ENCODE measurements at regions not wholly inside any gene's neighbourhood (a gene's known extent, or its start where the extent isn't known, plus 50 kb on each side); places are given as distances from the start of the nearest gene placed in this dataset.

DNA sequence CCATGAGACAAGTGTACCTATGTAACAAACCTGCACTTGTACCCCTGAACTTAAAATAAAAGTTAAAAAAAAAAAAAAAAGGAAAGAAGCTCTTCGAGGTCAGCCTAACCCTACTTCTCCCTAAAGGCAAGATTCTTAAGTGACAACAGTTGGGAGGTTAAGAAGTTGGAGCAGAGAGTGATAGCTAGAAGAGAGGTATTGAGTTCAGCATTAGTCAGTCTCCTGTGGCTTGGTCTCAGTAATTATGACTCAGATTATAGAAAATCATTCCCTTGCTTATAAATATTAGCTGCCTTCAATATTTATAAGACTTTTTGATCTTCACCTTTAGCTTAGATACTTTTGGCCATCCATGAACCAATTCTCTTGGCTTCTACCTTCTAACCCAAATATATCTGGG lies 926.8 kb upstream of the SLC39A10 start:
- TF ChIP-seq, protein P1, sequence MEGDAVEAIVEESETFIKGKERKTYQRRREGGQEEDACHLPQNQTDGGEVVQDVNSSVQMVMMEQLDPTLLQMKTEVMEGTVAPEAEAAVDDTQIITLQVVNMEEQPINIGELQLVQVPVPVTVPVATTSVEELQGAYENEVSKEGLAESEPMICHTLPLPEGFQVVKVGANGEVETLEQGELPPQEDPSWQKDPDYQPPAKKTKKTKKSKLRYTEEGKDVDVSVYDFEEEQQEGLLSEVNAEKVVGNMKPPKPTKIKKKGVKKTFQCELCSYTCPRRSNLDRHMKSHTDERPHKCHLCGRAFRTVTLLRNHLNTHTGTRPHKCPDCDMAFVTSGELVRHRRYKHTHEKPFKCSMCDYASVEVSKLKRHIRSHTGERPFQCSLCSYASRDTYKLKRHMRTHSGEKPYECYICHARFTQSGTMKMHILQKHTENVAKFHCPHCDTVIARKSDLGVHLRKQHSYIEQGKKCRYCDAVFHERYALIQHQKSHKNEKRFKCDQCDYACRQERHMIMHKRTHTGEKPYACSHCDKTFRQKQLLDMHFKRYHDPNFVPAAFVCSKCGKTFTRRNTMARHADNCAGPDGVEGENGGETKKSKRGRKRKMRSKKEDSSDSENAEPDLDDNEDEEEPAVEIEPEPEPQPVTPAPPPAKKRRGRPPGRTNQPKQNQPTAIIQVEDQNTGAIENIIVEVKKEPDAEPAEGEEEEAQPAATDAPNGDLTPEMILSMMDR (conservative IDR thresholded peaks at IDR 0.05; ENCODE audit: low read depth, low read length): no peak
- H3K4me3 ChIP-seq (ENCODE audit: low read depth, low read length): no peak overlapping the region
- no peak for DNase-seq (ENCODE audit: low read depth)

DNA sequence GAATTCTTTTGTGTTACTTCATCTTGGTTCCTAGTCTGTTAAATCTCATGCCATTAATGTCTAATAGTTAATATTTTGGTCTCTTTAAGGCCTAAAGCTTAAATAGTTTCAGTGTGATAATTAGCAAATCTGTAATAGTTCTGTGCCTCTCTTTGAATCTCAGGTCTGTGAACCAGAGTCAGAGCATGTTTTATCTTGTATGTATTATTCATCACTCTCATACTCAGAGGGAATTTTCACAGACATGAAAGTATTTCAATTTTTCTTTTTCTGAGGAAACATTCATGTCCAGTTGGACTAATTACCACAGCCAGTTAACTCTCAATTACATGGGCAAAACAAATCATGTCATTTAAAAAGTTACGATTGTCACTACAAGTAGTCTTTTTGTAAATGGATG lies 931.9 kb upstream of the SLC39A10 start:
- H3K4me3 ChIP-seq (ENCODE audit: low read depth, low read length): no peak overlapping the region
- no peak for DNase-seq (ENCODE audit: low read depth)
- TF ChIP-seq, protein P1 (conservative IDR thresholded peaks at IDR 0.05; ENCODE audit: low read depth, low read length): no peak

- no peak for DNase-seq (ENCODE audit: low read depth)
- no peak overlapping the region for H3K4me3 ChIP-seq (ENCODE audit: low read depth, low read length)
- TF ChIP-seq, protein P1 (conservative IDR thresholded peaks at IDR 0.05; ENCODE audit: low read depth, low read length): no peak
Observed at GRCh38 chr2:194723446-194723845, 933.6 kb upstream of the SLC39A10 start.

DNA sequence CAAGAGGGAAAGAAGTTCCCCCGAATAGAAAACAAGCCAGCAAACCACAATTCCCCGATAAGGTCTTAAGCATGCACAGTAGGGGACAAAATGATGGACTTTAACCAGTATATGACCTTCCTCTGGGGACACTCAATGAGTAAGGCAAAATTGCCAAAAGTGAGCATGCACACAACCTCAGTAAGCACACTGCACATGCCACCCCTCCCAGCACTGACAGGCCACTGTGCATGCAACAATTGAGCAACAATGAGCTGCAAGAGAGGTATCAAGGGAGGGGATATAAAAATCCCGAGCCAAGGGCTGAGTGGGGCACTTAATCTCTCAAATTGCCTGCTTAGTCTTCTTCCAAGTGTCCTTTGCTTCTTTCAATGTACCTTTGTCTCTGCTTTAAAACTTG lies 935.8 kb upstream of the SLC39A10 start:
- TF ChIP-seq, protein P1 (conservative IDR thresholded peaks at IDR 0.05; ENCODE audit: low read depth, low read length): no peak
- DNase-seq (ENCODE audit: low read depth): no peak

DNA sequence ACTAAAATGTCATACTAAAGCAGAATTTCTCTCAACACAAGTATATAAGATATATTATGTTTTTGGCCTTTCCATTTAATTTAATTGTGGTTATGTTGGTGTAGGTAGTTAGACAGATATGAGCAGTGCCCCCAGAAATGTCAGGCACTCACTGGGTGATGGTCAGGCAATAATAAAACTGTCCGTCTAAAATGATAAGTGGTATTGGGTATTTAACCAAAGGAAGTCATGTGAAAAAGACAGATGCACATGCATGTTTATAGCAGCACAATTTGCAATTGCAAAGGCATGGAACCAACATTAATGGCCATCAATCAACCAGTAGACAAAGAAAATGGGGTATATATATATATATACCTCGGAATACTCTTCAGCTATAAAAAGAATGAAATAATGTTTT lies 936.6 kb upstream of the SLC39A10 start:
- TF ChIP-seq, protein P1 (conservative IDR thresholded peaks at IDR 0.05; ENCODE audit: low read depth, low read length): no peak
- no peak for DNase-seq (ENCODE audit: low read depth)
- H3K4me3 ChIP-seq (ENCODE audit: low read depth, low read length): no peak overlapping the region

More for the DNA sequence above, 935.8 kb upstream of the SLC39A10 start:
- no peak overlapping the region for H3K4me3 ChIP-seq (ENCODE audit: low read depth, low read length)

DNA sequence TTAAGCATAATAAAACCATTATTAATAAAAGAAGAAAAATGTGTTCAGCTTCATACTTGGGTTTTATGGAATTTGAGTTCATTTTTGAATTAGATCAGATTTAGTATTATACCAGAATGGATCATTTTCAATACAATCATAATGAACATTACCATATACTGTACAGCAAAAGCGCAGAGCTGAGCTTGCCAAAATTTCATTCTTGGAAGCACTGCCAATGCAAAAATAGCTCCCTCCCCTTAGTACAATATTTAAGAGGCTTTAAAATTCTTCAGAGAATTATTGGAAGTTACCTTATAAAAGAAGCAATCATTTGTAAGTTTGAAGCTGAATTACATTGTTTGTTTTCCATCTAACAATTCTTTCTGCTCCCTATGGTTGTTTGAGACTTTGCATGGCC lies 938.1 kb upstream of the SLC39A10 start:
- TF ChIP-seq, protein P1 (conservative IDR thresholded peaks at IDR 0.05; ENCODE audit: low read depth, low read length): no peak
- DNase-seq (ENCODE audit: low read depth): no peak
- H3K4me3 ChIP-seq (ENCODE audit: low read depth, low read length): no peak overlapping the region

DNA sequence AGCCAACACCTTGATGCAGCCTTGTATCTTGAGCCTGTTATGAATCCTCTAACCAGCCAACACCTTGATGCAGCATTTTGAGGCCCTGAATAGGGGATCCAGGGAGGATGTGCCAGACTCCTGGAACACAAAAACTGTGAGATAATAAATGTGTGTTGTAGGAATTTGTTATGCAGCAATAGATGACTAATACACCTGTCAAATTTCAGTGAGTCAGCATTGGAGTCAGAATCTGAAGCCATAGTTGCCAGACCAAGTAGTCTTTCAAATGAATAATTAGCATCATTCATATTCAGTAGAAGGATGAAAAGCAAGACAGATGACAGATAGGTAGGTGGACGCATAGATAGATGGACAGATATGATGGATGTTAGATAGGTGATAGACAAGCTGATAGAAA lies 942.5 kb upstream of the SLC39A10 start:
- H3K4me3 ChIP-seq (ENCODE audit: low read depth, low read length): no peak overlapping the region
- DNase-seq (ENCODE audit: low read depth): no peak
- TF ChIP-seq, protein P1 (conservative IDR thresholded peaks at IDR 0.05; ENCODE audit: low read depth, low read length): no peak

All from choroid plexus epithelial cell (primary cell).